Femur (tissue), 1 donor: ENCODE measurements at regions not wholly inside any gene's neighbourhood (a gene's known extent, or its start where the extent isn't known, plus 50 kb on each side); places are given as distances from the start of the nearest gene placed in this dataset.
"Not testable (repeated sequence)": the region's sequence is repeated elsewhere in the genome, so short reads cannot be mapped to it uniquely, and the experiment has no call there.

ENCODE experiments used
- DNase-seq: peaks from one replicate; pipeline ENCODE4 v3.0.0-alpha.2; 2017

GRCh38 chr2:185526161-185526560 is 212.4 kb upstream of the FSIP2 start:
- DNase-seq = no peak

- no peak for DNase-seq
Measured at GRCh38 chr2:185531721-185532120, 206.9 kb upstream of the FSIP2 start.

- no peak for DNase-seq
Measured at GRCh38 chr2:185537689-185538088, 200.9 kb upstream of the FSIP2 start.

- no peak for DNase-seq
Measured at GRCh38 chr2:185567196-185567595, 171.4 kb upstream of the FSIP2 start.

GRCh38 chr2:185567940-185568339 is 170.7 kb upstream of the FSIP2 start:
- no peak for DNase-seq

- no peak for DNase-seq
Measured at GRCh38 chr2:185578322-185578721, 160.3 kb upstream of the FSIP2 start.

GRCh38 chr2:185583058-185583816 is 155.4 kb upstream of the FSIP2 start:
- no peak for DNase-seq

GRCh38 chr2:185585165-185585564 is 153.4 kb upstream of the FSIP2 start:
- not testable (repeated sequence) for DNase-seq

GRCh38 chr2:185591276-185591675 is 147.3 kb upstream of the FSIP2 start:
- DNase-seq = not testable (repeated sequence)

- no peak for DNase-seq
Measured at GRCh38 chr2:185607945-185608344, 130.7 kb upstream of the FSIP2 start.

- DNase-seq = no peak
Measured at GRCh38 chr2:185608799-185609198, 129.8 kb upstream of the FSIP2 start.

- no peak for DNase-seq
Measured at GRCh38 chr2:185610301-185610700, 128.3 kb upstream of the FSIP2 start.

GRCh38 chr2:185618625-185619024 is 120.0 kb upstream of the FSIP2 start:
- no peak for DNase-seq

GRCh38 chr2:185625604-185626003 is 113.0 kb upstream of the FSIP2 start:
- DNase-seq = no peak

- DNase-seq = no peak
Measured at GRCh38 chr2:185628985-185629384, 109.6 kb upstream of the FSIP2 start.

- no peak for DNase-seq
Measured at GRCh38 chr2:185633621-185634020, 105.0 kb upstream of the FSIP2 start.

GRCh38 chr2:185638771-185639170 is 99.8 kb upstream of the FSIP2 start:
- DNase-seq = no peak

- no peak for DNase-seq
Measured at GRCh38 chr2:185640588-185640987, 98.0 kb upstream of the FSIP2 start.

- no peak for DNase-seq
Measured at GRCh38 chr2:185643434-185643833, 95.2 kb upstream of the FSIP2 start.

GRCh38 chr2:185644828-185645227 is 93.8 kb upstream of the FSIP2 start:
- peak; percentile 56 for DNase-seq

GRCh38 chr2:185645529-185645928 is 93.1 kb upstream of the FSIP2 start:
- no peak for DNase-seq

- no peak for DNase-seq
Measured at GRCh38 chr2:185658750-185659149, 79.9 kb upstream of the FSIP2 start.

- DNase-seq = no peak
Measured at GRCh38 chr2:185663811-185664210, 74.8 kb upstream of the FSIP2 start.

- no peak for DNase-seq
Measured at GRCh38 chr2:185664384-185664783, 74.2 kb upstream of the FSIP2 start.

- no peak for DNase-seq
Measured at GRCh38 chr2:185665251-185665814, 73.3 kb upstream of the FSIP2 start.
